HG02885 (cell line): ENCODE measurements at regions not wholly inside any gene's neighbourhood (a gene's known extent, or its start where the extent isn't known, plus 50 kb on each side); places are given as distances from the start of the nearest gene placed in this dataset.
"Not testable (repeated sequence)": the region's sequence is repeated elsewhere in the genome, so short reads cannot be mapped to it uniquely, and the experiment has no call there.

Source experiments
- ATAC-seq: cut with Tn5 transposase; IDR thresholded peaks from one replicate; pipeline ENCODE4 v1.9.1; 2021; ENCODE audit warnings: mild to moderate bottlenecking; ENCODE audit not compliant: unreplicated experiment, poor library complexity

GRCh38 chr14:53384073-53384472 is 230.9 kb upstream of the DDHD1 start:
- ATAC-seq = no peak

- no peak for ATAC-seq
Observed at GRCh38 chr14:53381895-53382294, 228.8 kb upstream of the DDHD1 start.

DNA sequence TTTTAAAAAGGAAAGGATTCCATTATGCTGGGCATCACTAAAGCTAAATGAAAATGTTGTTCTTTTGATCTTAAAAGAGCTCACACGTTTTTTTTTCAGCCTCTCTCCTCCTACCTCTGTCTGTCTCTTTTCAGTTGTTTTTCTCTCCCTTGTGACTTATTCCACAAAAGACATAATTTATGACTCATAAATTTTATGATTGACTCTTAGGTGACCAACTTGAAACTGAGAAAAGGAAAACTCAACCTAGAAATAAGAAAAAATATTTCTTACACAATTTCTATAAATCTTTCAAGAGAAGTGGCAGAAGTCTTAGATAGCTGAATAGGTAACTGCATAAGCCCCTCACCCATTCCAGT is 227.7 kb upstream of the DDHD1 start:
- peak; percentile 42 for ATAC-seq

GRCh38 chr14:53380052-53380866 is 227.1 kb upstream of the DDHD1 start:
- peak; percentile 71 for ATAC-seq

GRCh38 chr14:53378142-53378541 is 225.0 kb upstream of the DDHD1 start:
- no peak for ATAC-seq

GRCh38 chr14:53376064-53376463 is 222.9 kb upstream of the DDHD1 start:
- no peak for ATAC-seq

DNA sequence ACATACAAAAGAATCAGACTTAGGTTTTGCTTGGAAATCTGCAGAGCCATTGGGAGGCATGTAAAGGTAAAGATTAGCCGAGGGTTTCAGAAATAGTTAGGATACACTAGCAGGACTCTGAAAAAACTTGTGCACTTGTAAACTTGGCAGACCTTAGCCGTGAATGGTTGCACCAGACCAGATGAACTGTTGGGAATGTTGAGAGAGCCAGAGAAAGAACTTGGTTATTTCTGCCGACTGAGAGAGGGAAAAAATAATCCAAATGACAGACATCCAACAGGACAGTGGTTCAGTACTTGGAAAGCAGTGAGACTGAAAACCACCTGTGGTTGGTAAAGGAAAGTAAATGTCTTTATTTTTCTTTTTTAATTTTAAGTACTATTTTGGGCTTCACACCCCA is 222.5 kb upstream of the DDHD1 start:
- no peak for ATAC-seq

- ATAC-seq = no peak
Observed at GRCh38 chr14:53368711-53369201, 215.6 kb upstream of the DDHD1 start.

DNA sequence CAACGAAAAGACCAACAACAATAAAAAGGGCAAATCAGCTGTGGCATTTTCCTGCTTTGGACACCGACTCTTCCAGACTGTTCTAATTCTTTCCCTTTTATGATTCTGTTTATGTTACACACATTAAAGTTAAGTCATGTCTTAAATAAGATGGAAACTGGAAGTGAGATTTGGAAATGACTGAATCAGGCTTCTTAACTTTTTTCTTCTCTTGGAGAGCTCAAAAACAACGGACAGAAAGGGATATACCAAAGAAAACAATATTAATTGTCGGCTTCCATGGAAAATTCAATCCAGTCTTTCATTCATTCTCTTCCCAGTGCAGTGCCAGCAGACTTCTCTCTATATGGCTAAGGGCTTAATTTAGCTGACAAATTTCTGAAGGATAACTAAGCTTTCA is 214.9 kb upstream of the DDHD1 start:
- no peak for ATAC-seq

- no peak for ATAC-seq
Observed at GRCh38 chr14:53367644-53368026, 214.5 kb upstream of the DDHD1 start.

GRCh38 chr14:53365486-53366130 is 212.5 kb upstream of the DDHD1 start:
- ATAC-seq = no peak

DNA sequence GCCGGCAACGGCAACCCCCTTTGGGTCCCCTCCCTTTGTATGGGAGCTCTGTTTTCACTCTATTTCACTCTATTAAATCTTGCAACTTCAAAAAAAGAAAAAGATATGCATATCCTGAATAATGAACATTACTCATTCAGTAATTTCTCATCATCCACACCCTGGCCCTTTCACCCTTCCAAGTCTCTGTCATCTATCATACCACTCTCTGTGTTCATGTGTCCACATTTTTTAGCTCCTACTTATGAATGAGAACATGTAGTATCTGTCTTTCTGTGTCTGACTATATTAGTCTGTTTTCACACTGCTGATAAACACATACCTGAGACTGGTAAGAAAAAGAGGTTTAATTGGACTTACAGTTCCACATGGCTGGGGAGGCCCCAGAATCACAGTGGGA is 209.8 kb upstream of the DDHD1 start:
- not testable (repeated sequence) for ATAC-seq

DNA sequence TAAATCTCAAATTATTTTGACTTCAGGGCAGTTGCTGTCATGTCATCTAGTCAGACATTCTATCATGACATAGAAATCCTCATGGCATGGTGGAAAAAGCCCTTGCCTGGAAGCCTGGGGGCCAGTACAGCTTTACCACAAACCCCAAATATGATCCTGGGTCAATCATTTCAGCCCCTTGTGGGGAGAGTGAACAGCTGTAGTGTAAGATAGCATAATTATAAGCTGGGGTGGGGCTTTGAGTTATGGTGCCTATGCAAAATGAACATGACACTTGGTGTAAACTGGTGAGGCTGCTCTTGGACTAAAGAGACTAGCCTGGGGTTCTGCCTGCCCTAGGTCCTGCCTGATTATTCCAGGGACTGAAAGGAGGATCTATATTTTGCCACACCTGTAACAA is 207.7 kb upstream of the DDHD1 start:
- no peak for ATAC-seq

DNA sequence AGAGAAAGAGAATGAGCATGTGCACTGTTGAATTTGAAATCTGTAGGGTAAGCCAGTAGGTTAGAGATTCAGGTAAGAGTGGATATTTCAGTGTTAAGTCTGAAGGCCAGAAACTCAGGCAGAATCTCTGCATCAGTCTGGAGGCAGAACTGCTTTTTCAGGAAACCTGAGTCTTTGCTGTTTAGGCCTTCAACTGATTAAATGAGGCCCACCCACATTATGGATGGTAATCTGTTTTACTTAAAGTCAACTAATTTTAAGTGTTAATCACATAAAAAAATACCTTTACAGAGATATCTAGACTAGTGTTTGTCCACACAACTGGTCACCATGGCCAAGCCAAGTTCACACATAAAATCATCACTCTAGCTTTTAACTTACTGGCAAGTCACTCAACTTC is 205.0 kb upstream of the DDHD1 start:
- ATAC-seq = no peak

- ATAC-seq = no peak
Observed at GRCh38 chr14:53356361-53357150, 203.4 kb upstream of the DDHD1 start.

DNA sequence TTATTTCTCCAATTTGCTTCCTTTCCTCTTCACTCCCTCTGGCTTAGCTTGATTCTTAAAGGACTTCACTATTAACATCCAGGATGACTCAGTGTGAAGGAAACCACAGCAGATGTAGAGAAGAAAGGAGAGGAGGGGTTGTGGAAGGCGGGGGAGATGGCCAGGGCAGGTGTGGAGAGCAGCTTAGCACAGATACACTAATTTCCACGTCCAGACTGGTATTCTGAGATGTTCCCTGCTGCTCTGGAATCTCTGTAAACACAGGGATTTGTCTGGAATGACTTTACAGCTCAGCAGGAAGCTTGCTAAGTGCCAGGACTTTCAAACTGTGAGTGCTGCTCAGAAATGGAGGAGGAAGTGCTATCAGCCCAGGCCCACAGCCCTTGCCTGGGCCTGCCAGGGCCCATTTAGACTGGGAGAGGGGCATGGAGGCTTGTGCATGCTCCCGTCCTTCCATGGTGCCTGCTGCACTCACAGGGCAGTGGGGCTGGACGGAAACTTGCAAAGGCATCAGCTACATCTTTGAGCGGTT is 202.5 kb upstream of the DDHD1 start:
- no peak for ATAC-seq

GRCh38 chr14:53354336-53354735 is 201.2 kb upstream of the DDHD1 start:
- no peak for ATAC-seq

DNA sequence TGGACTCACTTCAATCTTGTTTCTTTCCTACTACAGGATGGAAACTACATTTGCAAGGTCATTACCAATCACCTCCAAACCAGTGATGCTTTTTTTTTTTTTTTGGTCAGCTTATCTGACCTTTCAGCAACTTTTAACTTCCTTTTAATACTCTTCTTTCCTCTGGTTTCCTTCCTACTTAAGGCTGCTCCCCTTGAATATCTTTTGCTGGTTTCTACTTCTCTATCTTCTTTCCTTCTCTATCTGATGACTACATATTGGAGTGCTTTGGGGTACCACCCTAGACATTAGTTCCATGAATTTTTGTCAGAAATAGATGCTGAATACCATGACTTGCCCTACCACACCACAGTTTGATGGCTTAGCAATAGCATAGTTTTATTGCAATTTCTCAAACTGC is 197.7 kb upstream of the DDHD1 start:
- no peak for ATAC-seq

- ATAC-seq = no peak
Observed at GRCh38 chr14:53350429-53350828, 197.3 kb upstream of the DDHD1 start.

GRCh38 chr14:53346988-53347387 is 193.9 kb upstream of the DDHD1 start:
- no peak for ATAC-seq

DNA sequence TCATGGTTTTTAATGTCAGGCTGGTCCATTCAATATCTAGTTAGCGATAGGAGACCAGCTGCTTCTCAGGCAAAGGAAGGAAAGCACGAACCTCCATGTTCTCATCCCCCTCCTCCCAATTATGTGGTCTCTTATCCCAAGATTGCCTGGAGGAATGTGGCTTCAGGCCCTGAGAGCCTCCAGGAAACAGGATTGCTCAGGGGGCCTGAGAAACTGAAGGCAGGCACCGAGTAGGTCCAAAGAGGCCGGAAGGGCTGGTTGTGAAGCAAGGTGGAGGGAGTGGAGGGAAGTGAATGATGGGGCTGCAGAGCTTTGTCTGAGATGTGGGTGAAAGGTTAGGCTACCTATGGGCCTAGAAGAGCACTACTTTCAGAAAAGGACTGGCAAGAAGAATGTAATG is 188.2 kb upstream of the DDHD1 start:
- no peak for ATAC-seq
